ENCODE measurements at regions not wholly inside any gene's neighbourhood (a gene's known extent, or its start where the extent isn't known, plus 50 kb on each side); places are given as distances from the start of the nearest gene placed in this dataset.

DNA sequence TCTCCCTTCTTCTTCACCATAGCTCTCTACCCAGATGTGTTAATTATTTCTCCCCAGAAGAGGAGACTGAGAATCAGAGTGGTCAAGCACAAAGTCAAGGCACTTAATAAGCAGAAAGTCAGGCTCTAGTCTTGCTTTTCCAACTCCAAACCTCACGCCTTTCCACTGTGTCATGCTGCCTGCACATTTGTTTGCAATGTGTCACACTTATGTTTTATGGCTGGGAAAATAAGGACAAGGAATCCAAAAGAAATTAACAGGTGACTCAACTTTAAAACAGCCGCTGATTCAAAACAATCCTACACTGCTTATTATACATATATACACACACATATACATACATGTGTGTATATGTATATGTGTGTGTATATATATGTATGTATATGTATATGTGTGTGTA, 255.7 kb upstream of the DYNLRB2 start:
- Mint-ChIP-seq H3K9me3 (ENCODE audit: unreplicated experiment) (peaks cover 16% of the 10 kb centered on the region), H3K4me1 (ENCODE audit: low read depth, unreplicated experiment) (no peaks in the 10 kb centered on the region), H3K27ac (ENCODE audit: unreplicated experiment) (no peak overlapping the region), H3K36me3 (ENCODE audit: insufficient read depth, unreplicated experiment) (no peaks in the 10 kb centered on the region), H3K4me3 (ENCODE audit: unreplicated experiment) (no peak overlapping the region), H3K27me3 (ENCODE audit: insufficient read depth, unreplicated experiment) (no peaks in the 10 kb centered on the region)
- Histone ChIP-seq H3K9me3 (no peaks in the 10 kb centered on the region), H3K4me1 (no peaks in the 10 kb centered on the region), H3K36me3 (ENCODE audit: control insufficient read depth, insufficient read depth, low read length) (no peaks in the 10 kb centered on the region), H3K27me3 (replicated peaks; ENCODE audit: control insufficient read depth, insufficient read depth, low read length) (no peaks in the 10 kb centered on the region), H3K4me3 (ENCODE audit: low read depth, low read length) (no peak overlapping the region)
- BruUV-seq (replicated peaks) = no TSS peak
- POLR2A ChIA-PET = no interaction called here
- DNase-seq = no peak
- TF ChIP-seq, protein P1, sequence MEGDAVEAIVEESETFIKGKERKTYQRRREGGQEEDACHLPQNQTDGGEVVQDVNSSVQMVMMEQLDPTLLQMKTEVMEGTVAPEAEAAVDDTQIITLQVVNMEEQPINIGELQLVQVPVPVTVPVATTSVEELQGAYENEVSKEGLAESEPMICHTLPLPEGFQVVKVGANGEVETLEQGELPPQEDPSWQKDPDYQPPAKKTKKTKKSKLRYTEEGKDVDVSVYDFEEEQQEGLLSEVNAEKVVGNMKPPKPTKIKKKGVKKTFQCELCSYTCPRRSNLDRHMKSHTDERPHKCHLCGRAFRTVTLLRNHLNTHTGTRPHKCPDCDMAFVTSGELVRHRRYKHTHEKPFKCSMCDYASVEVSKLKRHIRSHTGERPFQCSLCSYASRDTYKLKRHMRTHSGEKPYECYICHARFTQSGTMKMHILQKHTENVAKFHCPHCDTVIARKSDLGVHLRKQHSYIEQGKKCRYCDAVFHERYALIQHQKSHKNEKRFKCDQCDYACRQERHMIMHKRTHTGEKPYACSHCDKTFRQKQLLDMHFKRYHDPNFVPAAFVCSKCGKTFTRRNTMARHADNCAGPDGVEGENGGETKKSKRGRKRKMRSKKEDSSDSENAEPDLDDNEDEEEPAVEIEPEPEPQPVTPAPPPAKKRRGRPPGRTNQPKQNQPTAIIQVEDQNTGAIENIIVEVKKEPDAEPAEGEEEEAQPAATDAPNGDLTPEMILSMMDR (IDR thresholded peaks at IDR 0.05; ENCODE audit: insufficient read depth in 1 of 2, low read depth in 1 of 2, low read length in 1 of 2, severe bottlenecking in 1 of 2, unreplicated experiment in 1 of 2) = no peak
- CTCF ChIA-PET = no interaction called here
- intact Hi-C loops (cut with micrococcal nuclease; ENCODE audit: unreplicated experiment) = no loop called here

DNA sequence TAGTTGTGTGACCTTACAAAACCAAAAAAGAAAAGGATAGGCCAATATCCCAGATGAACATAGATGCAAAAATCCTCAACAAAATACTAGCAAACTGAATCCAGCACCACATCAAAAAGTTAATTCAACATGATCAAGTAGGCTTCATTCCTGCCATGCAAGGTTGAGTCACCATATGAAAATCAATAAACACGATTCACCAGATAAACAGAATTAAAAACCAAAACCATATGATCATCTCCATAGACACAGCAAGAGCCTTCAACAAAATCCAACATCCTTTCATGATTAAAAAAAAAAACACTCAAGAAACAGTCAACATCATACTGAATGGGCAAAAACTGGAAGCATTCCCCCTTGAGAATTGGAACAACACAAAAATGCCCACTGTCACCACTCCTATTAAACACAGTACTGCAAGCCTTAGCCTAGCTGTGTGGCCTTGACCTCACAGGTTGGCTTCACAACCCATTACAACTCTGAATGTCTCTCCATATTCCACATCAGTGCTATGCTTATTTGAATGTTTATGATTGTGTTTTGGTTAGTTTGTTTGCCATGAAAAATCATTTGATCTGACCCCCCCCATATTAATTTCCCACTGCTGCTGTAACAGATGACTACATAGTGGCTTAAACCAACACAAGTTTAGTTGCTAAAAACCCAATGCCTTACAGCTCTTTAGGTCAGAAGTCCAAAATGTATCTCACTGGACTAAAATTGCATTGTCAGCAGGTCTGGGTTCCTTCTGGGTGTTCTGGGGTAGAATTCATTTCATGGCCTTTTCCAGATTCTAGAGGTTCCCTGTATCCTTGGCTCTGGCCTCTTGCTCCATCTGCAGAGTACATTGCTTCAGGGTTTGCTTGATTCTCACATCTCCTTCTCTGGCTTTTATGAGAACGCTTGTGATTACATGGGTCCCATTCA, 257.1 kb upstream of the DYNLRB2 start:
- no peaks in the 10 kb centered on the region for H3K9me3 ChIP-seq
- no TSS peak for BruUV-seq (replicated peaks)
- H3K4me3 ChIP-seq (ENCODE audit: low read depth, low read length) = no peak overlapping the region
- ChIA-PET POLR2A (no interaction called here), CTCF (no interaction called here)
- TF ChIP-seq, protein P1 (IDR thresholded peaks at IDR 0.05; ENCODE audit: insufficient read depth in 1 of 2, low read depth in 1 of 2, low read length in 1 of 2, severe bottlenecking in 1 of 2, unreplicated experiment in 1 of 2) = no peak
- H3K4me1 ChIP-seq = no peaks in the 10 kb centered on the region
- Mint-ChIP-seq H3K4me1 (ENCODE audit: low read depth, unreplicated experiment) (no peaks in the 10 kb centered on the region), H3K36me3 (ENCODE audit: insufficient read depth, unreplicated experiment) (no peaks in the 10 kb centered on the region), H3K9me3 (ENCODE audit: unreplicated experiment) (peaks cover 16% of the 10 kb centered on the region), H3K27ac (ENCODE audit: unreplicated experiment) (no peak overlapping the region), H3K4me3 (ENCODE audit: unreplicated experiment) (no peak overlapping the region), H3K27me3 (ENCODE audit: insufficient read depth, unreplicated experiment) (no peaks in the 10 kb centered on the region)
- intact Hi-C loops (cut with micrococcal nuclease; ENCODE audit: unreplicated experiment) = no loop called here
- no peak for DNase-seq
- no peaks in the 10 kb centered on the region for H3K36me3 ChIP-seq (ENCODE audit: control insufficient read depth, insufficient read depth, low read length)
- no peaks in the 10 kb centered on the region for H3K27me3 ChIP-seq (replicated peaks; ENCODE audit: control insufficient read depth, insufficient read depth, low read length)

DNA sequence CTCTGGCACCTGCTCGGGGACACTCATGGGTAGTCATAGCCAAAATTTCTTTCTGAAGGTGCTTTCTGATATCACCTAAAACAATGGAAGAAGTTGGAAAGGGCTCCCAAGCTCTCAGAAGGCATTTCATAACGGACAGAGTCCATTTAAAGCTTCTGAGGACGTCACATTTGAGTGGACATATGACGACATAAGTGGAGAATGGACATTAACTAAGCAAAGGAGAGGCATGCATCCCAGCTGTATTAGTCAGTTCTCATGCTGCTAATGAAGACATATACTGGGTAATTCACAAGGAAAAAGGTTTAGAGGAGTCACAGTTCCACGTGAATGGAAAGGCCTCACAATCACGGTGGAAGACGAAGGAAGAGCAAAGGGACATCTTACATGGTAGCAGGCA, 260.2 kb upstream of the DYNLRB2 start:
- CTCF ChIA-PET = no interaction called here
- Histone ChIP-seq H3K36me3 (ENCODE audit: control insufficient read depth, insufficient read depth, low read length) (no peaks in the 10 kb centered on the region), H3K27me3 (replicated peaks; ENCODE audit: control insufficient read depth, insufficient read depth, low read length) (no peaks in the 10 kb centered on the region), H3K4me1 (peaks cover 4% of the 10 kb centered on the region), H3K9me3 (no peaks in the 10 kb centered on the region), H3K4me3 (ENCODE audit: low read depth, low read length) (no peak overlapping the region)
- H3K4me3 Mint-ChIP-seq (ENCODE audit: unreplicated experiment) = no peak overlapping the region
- no peaks in the 10 kb centered on the region for H3K27me3 Mint-ChIP-seq (ENCODE audit: insufficient read depth, unreplicated experiment)
- H3K9me3 Mint-ChIP-seq (ENCODE audit: unreplicated experiment) = peaks cover 16% of the 10 kb centered on the region
- H3K36me3 Mint-ChIP-seq (ENCODE audit: insufficient read depth, unreplicated experiment) = no peaks in the 10 kb centered on the region
- TF ChIP-seq, protein P1 (IDR thresholded peaks at IDR 0.05; ENCODE audit: insufficient read depth in 1 of 2, low read depth in 1 of 2, low read length in 1 of 2, severe bottlenecking in 1 of 2, unreplicated experiment in 1 of 2) = no peak
- no TSS peak for BruUV-seq (replicated peaks)
- peaks cover 12% of the 10 kb centered on the region for H3K4me1 Mint-ChIP-seq (ENCODE audit: low read depth, unreplicated experiment)
- DNase-seq = no peak
- no peak overlapping the region for H3K27ac Mint-ChIP-seq (ENCODE audit: unreplicated experiment)
- POLR2A ChIA-PET = no interaction called here
- intact Hi-C loops (cut with micrococcal nuclease; ENCODE audit: unreplicated experiment) = no loop called here

Data from Caco-2 (cell line).